SK-N-SH (cell line): ENCODE measurements at regions not wholly inside any gene's neighbourhood (a gene's known extent, or its start where the extent isn't known, plus 50 kb on each side); places are given as distances from the start of the nearest gene placed in this dataset.
A peak's percentile ranks its signal among the peaks of the same experiment; 100 is the strongest.

ENCODE experiments used
- CTCF ChIA-PET: fragments of 300-600, 350-600 bp; formaldehyde crosslinking; extraction: SDS; loops from one replicate; lab custom pipeline; 2021; lab: Yijun Ruan, JAX
- POLR2A ChIA-PET: fragments of 350-600 bp; sonication (Branson Sonifier 250); formaldehyde crosslinking; extraction: SDS; loops from one replicate; lab custom pipeline; 2020; ENCODE audit warnings: antibody characterized with exemption, inconsistent platforms; lab: Yijun Ruan, JAX
- DNase-seq: peaks from one replicate; pipeline ENCODE4 v3.0.0; 2012
- H2AFZ ChIP-seq: fragments of 200-600 bp; sonication (generic); 2 replicates; pipeline ENCODE4 v1.8.1; 2016; ENCODE audit warnings: antibody characterized with exemption, mild to moderate bottlenecking, low read depth
- H3F3A ChIP-seq: fragments of 200-600 bp; sonication (generic); replicated peaks from 2 replicates; pipeline ENCODE3; 2016; ENCODE audit warnings: antibody characterized with exemption, mild to moderate bottlenecking; ENCODE audit not compliant: insufficient read depth
- H3K27ac ChIP-seq, 2 experiments: fragments of 200-500 bp in 1 of 2; fragments of 200-600 bp in 1 of 2; sonication (Bioruptor generic) in 1 of 2; sonication (generic), shearing (Covaris generic) in 1 of 2; 2 replicates each; pipeline versions ENCODE4 v1.5.1 to v1.6.1; 2014 to 2016; ENCODE audit warnings: low read depth in 2 of 2, inconsistent platforms in 1 of 2, low read length in 1 of 2, mild to moderate bottlenecking in 1 of 2, mixed read lengths in 1 of 2
- H3K27me3 ChIP-seq: fragments of 200-600 bp; sonication (generic), shearing (Covaris generic); 2 replicates; pipeline ENCODE4 v1.6.1; 2016; ENCODE audit warnings: mixed run types; ENCODE audit not compliant: insufficient read depth
- H3K36me3 ChIP-seq, 2 experiments: fragments of 200-500 bp in 1 of 2; fragments of 200-600 bp in 1 of 2; sonication (Bioruptor generic) in 1 of 2; sonication (generic) in 1 of 2; replicated peaks in 1 of 2; 2 replicates each; pipeline versions ENCODE3 to v1.5.1; 2014 to 2016; ENCODE audit warnings: low read length in 1 of 2, mild to moderate bottlenecking in 1 of 2; ENCODE audit not compliant: insufficient read depth in 2 of 2, control insufficient read depth in 1 of 2
- H3K4me1 ChIP-seq, 2 experiments: fragments of 200-500 bp in 1 of 2; fragments of 200-600 bp in 1 of 2; sonication (Bioruptor generic) in 1 of 2; sonication (generic), shearing (Covaris generic) in 1 of 2; 2 replicates each; pipeline versions ENCODE4 v1.5.1 to v1.6.1; 2014 to 2016; ENCODE audit warnings: low read depth in 1 of 2, low read length in 1 of 2, mixed run types in 1 of 2; ENCODE audit not compliant: insufficient read depth in 2 of 2, control insufficient read depth in 1 of 2
- H3K4me2 ChIP-seq: fragments of 200-600 bp; sonication (generic), shearing (Covaris generic); 2 replicates; pipeline ENCODE4 v1.6.1; 2017; ENCODE audit warnings: mixed run types
- H3K4me3 ChIP-seq, 2 experiments: fragments of 200-500 bp in 1 of 2; fragments of 200-600 bp in 1 of 2; sonication (Bioruptor generic) in 1 of 2; sonication (generic), shearing (Covaris generic) in 1 of 2; 2 replicates each; pipeline versions ENCODE4 v1.5.1 to v1.8.1; 2014 to 2016; ENCODE audit warnings: low read depth in 2 of 2, inconsistent platforms in 1 of 2, low read length in 1 of 2, mild to moderate bottlenecking in 1 of 2, mixed read lengths in 1 of 2, moderate library complexity in 1 of 2
- H3K79me2 ChIP-seq: fragments of 200-600 bp; sonication (generic); 2 replicates; pipeline ENCODE4 v1.8.1; 2017; ENCODE audit warnings: mild to moderate bottlenecking; ENCODE audit not compliant: insufficient read depth
- H3K9ac ChIP-seq: fragments of 200-600 bp; sonication (generic); 2 replicates; pipeline ENCODE4 v1.6.1; 2017; ENCODE audit warnings: mixed run types
- H3K9me2 ChIP-seq: fragments of 200-600 bp; sonication (generic); 2 replicates; pipeline ENCODE4 v1.6.1; 2017; ENCODE audit warnings: mixed run types
- H3K9me3 ChIP-seq: fragments of 200-600 bp; sonication (generic); 2 replicates; pipeline ENCODE4 v1.6.1; 2017; ENCODE audit warnings: mixed run types, mild to moderate bottlenecking, moderate library complexity
- H4K20me1 ChIP-seq: fragments of 200-600 bp; sonication (generic); 2 replicates; pipeline ENCODE4 v1.6.1; 2017; ENCODE audit warnings: mild to moderate bottlenecking, mixed run types; ENCODE audit not compliant: insufficient read depth
- CHD2 ChIP-seq: fragments of 150-350 bp; IDR thresholded peaks from 2 replicates; pipeline ENCODE4 v1.6.1; 2018; ENCODE audit warnings: low read length; ENCODE audit not compliant: partially characterized antibody
- EZH2phosphoT487 ChIP-seq: fragments of 200-600 bp; sonication (generic); IDR thresholded peaks from 2 replicates; pipeline ENCODE4 v1.6.1; 2017; ENCODE audit warnings: low read depth, mixed run types, mild to moderate bottlenecking, antibody characterized with exemption, moderate library complexity, borderline replicate concordance
- FOXJ3 ChIP-seq: sonication (generic); formaldehyde crosslinking; IDR thresholded peaks from 2 replicates; pipeline ENCODE4 v1.5.1; 2020; ENCODE audit warnings: mild to moderate bottlenecking, missing genetic modification reagents
- FOXM1 ChIP-seq: IDR thresholded peaks from 2 replicates; pipeline ENCODE4 v1.4.0; 2012; ENCODE audit warnings: low read depth, mild to moderate bottlenecking
- GABPA ChIP-seq: IDR thresholded peaks from 2 replicates; pipeline ENCODE4 v1.4.0; 2012; ENCODE audit warnings: low read depth, mild to moderate bottlenecking
- IRF3 ChIP-seq: fragments of 150-350 bp; IDR thresholded peaks from 2 replicates; pipeline ENCODE4 v1.6.1; 2016; ENCODE audit warnings: mild to moderate bottlenecking, low read depth, low read length
- JUND ChIP-seq: IDR thresholded peaks from 2 replicates; pipeline ENCODE4 v1.4.0; 2012
- NRF1 ChIP-seq: IDR thresholded peaks from 2 replicates; pipeline ENCODE4 v1.6.1; 2012; ENCODE audit warnings: low read depth, mild to moderate bottlenecking, low read length
- POLR2AphosphoS5 ChIP-seq: IDR thresholded peaks from 2 replicates; pipeline ENCODE4 v1.6.1; 2012; ENCODE audit warnings: low read depth, low read length
- RAD21 ChIP-seq: IDR thresholded peaks from 2 replicates; pipeline ENCODE4 v1.6.1; 2012; ENCODE audit warnings: mild to moderate bottlenecking, low read length
- RCOR1 ChIP-seq: fragments of 150-350 bp; IDR thresholded peaks from 2 replicates; pipeline ENCODE4 v1.6.1; 2017; ENCODE audit warnings: antibody characterized with exemption, low read length
- WGBS: methylation state at CpG from one replicate; pipeline ENCODE4 v1.1.6; 2017; ENCODE audit warnings: low lambda C conversion rate; 5-methylcytosine and 5-hydroxymethylcytosine counted together
- TF ChIP-seq, protein P1 (sequence below): IDR thresholded peaks from 2 replicates; pipeline ENCODE4; 2012
- TF ChIP-seq, protein P2 (sequence below): fragments of 200-600 bp; sonication (generic); IDR thresholded peaks from 2 replicates; pipeline ENCODE4 v1.6.1; 2017; ENCODE audit warnings: antibody characterized with exemption, mild to moderate bottlenecking, moderate library complexity
- TF ChIP-seq, protein P3 (sequence below): IDR thresholded peaks from 2 replicates; pipeline ENCODE4 v1.4.0; 2012; ENCODE audit warnings: low read depth, borderline replicate concordance

DNA sequence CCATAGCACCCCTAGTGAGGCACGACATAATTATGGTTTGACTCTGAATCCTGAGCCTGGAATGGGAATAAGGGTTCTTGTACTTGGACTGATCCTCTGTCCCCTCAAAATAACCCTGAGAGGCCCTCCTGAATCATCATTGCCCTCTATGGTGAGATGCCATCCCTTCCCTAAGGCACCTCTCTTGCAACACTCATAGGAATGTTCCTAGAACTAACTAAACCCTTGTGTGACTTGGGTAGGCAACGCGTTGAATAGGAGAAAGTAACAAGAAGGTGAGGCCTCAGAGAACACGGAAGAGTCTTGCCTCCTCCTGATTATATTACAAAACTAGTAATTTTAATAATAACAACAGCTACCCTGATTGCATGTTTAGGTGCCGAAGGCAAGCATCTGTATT lies 189.1 kb upstream of the ANKFN1 start:
- DNase-seq = no peak
- H3K9ac ChIP-seq = no peak overlapping the region
- no peaks in the 10 kb centered on the region for H3K9me3 ChIP-seq
- H3K27me3 ChIP-seq = no peaks in the 10 kb centered on the region
- H3K79me2 ChIP-seq = no peaks in the 10 kb centered on the region
- H3K4me1 ChIP-seq = no peaks in the 10 kb centered on the region
- H4K20me1 ChIP-seq = no peaks in the 10 kb centered on the region
- 32% methylated on average over 5 of the region's 5 CpGs for WGBS
- no peaks in the 10 kb centered on the region for H3F3A ChIP-seq
- H2AFZ ChIP-seq = no peak overlapping the region
- no peaks in the 10 kb centered on the region for H3K36me3 ChIP-seq
- ChIA-PET POLR2A (no interaction called here), CTCF (interaction anchor here (1.6 kb wide), 1 partner anchor 438 kb away, joined by 3 read pairs; no protein-coding TSS in a partner anchor)
- TF ChIP-seq NRF1 = no peak
- TF ChIP-seq RCOR1 = no peak
- no peak for TF ChIP-seq FOXJ3
- TF ChIP-seq, protein P1, sequence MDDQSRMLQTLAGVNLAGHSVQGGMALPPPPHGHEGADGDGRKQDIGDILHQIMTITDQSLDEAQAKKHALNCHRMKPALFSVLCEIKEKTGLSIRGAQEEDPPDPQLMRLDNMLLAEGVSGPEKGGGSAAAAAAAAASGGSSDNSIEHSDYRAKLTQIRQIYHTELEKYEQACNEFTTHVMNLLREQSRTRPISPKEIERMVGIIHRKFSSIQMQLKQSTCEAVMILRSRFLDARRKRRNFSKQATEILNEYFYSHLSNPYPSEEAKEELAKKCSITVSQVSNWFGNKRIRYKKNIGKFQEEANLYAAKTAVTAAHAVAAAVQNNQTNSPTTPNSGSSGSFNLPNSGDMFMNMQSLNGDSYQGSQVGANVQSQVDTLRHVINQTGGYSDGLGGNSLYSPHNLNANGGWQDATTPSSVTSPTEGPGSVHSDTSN = no peak
- no peak for TF ChIP-seq GABPA
- no peak for TF ChIP-seq FOXM1
- no peak for TF ChIP-seq JUND
- TF ChIP-seq EZH2phosphoT487 = no peak
- TF ChIP-seq IRF3 = no peak
- TF ChIP-seq CHD2 = no peak
- TF ChIP-seq, protein P2, sequence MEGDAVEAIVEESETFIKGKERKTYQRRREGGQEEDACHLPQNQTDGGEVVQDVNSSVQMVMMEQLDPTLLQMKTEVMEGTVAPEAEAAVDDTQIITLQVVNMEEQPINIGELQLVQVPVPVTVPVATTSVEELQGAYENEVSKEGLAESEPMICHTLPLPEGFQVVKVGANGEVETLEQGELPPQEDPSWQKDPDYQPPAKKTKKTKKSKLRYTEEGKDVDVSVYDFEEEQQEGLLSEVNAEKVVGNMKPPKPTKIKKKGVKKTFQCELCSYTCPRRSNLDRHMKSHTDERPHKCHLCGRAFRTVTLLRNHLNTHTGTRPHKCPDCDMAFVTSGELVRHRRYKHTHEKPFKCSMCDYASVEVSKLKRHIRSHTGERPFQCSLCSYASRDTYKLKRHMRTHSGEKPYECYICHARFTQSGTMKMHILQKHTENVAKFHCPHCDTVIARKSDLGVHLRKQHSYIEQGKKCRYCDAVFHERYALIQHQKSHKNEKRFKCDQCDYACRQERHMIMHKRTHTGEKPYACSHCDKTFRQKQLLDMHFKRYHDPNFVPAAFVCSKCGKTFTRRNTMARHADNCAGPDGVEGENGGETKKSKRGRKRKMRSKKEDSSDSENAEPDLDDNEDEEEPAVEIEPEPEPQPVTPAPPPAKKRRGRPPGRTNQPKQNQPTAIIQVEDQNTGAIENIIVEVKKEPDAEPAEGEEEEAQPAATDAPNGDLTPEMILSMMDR = no peak
- no peak for TF ChIP-seq POLR2AphosphoS5
- TF ChIP-seq, protein P3, sequence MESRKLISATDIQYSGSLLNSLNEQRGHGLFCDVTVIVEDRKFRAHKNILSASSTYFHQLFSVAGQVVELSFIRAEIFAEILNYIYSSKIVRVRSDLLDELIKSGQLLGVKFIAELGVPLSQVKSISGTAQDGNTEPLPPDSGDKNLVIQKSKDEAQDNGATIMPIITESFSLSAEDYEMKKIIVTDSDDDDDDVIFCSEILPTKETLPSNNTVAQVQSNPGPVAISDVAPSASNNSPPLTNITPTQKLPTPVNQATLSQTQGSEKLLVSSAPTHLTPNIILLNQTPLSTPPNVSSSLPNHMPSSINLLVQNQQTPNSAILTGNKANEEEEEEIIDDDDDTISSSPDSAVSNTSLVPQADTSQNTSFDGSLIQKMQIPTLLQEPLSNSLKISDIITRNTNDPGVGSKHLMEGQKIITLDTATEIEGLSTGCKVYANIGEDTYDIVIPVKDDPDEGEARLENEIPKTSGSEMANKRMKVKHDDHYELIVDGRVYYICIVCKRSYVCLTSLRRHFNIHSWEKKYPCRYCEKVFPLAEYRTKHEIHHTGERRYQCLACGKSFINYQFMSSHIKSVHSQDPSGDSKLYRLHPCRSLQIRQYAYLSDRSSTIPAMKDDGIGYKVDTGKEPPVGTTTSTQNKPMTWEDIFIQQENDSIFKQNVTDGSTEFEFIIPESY = no peak
- H3K4me2 ChIP-seq = no peak overlapping the region
- H3K9me2 ChIP-seq = no peaks in the 10 kb centered on the region
- no peak overlapping the region for H3K27ac ChIP-seq
- H3K4me3 ChIP-seq = no peak overlapping the region

GRCh38 chr17:55965051-55965450 lies 188.2 kb upstream of the ANKFN1 start:
- no peaks in the 10 kb centered on the region for H3K9me3 ChIP-seq
- no peak overlapping the region for H3K9ac ChIP-seq
- no peak overlapping the region for H3K4me2 ChIP-seq
- TF ChIP-seq RAD21 (peak; percentile 14; the same call in 1 of the 2 replicates), GABPA (no peak)
- TF ChIP-seq, protein P2 = peak; percentile 26; the same call in 1 of the 2 replicates
- no peaks in the 10 kb centered on the region for H3K36me3 ChIP-seq
- no peak overlapping the region for H3K4me3 ChIP-seq
- CTCF ChIA-PET = no interaction called here
- H3F3A ChIP-seq = no peaks in the 10 kb centered on the region
- no peaks in the 10 kb centered on the region for H3K27me3 ChIP-seq
- H3K79me2 ChIP-seq = no peaks in the 10 kb centered on the region
- H2AFZ ChIP-seq = no peak overlapping the region
- H3K9me2 ChIP-seq = no peaks in the 10 kb centered on the region
- peak; percentile 4 for DNase-seq
- POLR2A ChIA-PET = no interaction called here
- no peak overlapping the region for H3K27ac ChIP-seq
- H3K4me1 ChIP-seq = no peaks in the 10 kb centered on the region
- no peaks in the 10 kb centered on the region for H4K20me1 ChIP-seq
